Upper lobe of right lung (tissue), 1 donor: ENCODE measurements at regions not wholly inside any gene's neighbourhood (a gene's known extent, or its start where the extent isn't known, plus 50 kb on each side); places are given as distances from the start of the nearest gene placed in this dataset.

Source experiments
- ATAC-seq: fragments of 200-7000 bp; cut with Tn5 transposase; one replicate; pipeline ENCODE4 v1.9.1; 2020; ENCODE audit warnings: mild to moderate bottlenecking, moderate library complexity
- DNase-seq: peaks from one replicate; pipeline ENCODE4 v3.0.0-alpha.2; 2020
- H3K27ac ChIP-seq: fragments of 200-600 bp; one replicate; pipeline ENCODE4 v1.8.0; 2022
- H3K27me3 ChIP-seq: fragments of 200-600 bp; one replicate; pipeline ENCODE4 v1.8.0; 2022; ENCODE audit warnings: mild to moderate bottlenecking
- H3K36me3 ChIP-seq: fragments of 200-600 bp; one replicate; pipeline ENCODE4 v1.8.0; 2022
- H3K4me1 ChIP-seq: fragments of 200-600 bp; one replicate; pipeline ENCODE4 v1.8.0; 2022
- H3K4me3 ChIP-seq: fragments of 200-600 bp; one replicate; pipeline ENCODE4 v1.8.0; 2022; ENCODE audit warnings: mild to moderate bottlenecking
- H3K9me3 ChIP-seq: fragments of 200-600 bp; one replicate; pipeline ENCODE4 v1.8.0; 2022
- intact Hi-C: fragments of 100-400 bp; cut with DNase I; formaldehyde crosslinking; loops from one replicate; pipeline ENCODE4 v1.11.0; 2022
- TF ChIP-seq, protein P1 (sequence below): fragments of 200-600 bp; IDR thresholded peaks from one replicate; pipeline ENCODE4 v1.8.0; 2022; ENCODE audit warnings: antibody characterized with exemption
- donor health status: DM: no; HTN: yes; CAD: no; lungs with severe emphysema.

DNA sequence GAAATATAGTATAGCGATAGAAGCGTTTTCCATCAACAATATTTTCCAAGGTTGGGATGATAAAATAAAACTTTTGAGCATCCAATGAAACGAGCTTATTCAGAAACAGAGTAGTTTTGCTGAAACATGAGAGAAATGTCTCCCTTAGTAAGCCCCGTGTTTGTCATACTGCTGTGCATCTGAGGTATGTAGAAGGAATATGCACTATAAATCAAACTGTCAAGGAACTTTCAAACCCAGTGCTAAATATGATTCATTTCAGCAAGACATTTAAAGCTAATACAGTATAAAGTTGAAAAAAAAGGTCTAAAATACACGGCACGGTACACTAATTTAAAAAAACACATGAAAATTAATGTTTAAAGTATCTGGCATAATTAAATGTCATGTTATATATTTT is 546.2 kb downstream of the SLITRK5 start:
- intact Hi-C loops = no loop called here
- Histone ChIP-seq H3K27ac (no peak overlapping the region), H3K27me3 (no peaks in the 10 kb centered on the region), H3K4me1 (no peaks in the 10 kb centered on the region), H3K9me3 (no peaks in the 10 kb centered on the region), H3K4me3 (no peak overlapping the region), H3K36me3 (no peaks in the 10 kb centered on the region)
- ATAC-seq (no peak), DNase-seq (no peak)
- TF ChIP-seq, protein P1, sequence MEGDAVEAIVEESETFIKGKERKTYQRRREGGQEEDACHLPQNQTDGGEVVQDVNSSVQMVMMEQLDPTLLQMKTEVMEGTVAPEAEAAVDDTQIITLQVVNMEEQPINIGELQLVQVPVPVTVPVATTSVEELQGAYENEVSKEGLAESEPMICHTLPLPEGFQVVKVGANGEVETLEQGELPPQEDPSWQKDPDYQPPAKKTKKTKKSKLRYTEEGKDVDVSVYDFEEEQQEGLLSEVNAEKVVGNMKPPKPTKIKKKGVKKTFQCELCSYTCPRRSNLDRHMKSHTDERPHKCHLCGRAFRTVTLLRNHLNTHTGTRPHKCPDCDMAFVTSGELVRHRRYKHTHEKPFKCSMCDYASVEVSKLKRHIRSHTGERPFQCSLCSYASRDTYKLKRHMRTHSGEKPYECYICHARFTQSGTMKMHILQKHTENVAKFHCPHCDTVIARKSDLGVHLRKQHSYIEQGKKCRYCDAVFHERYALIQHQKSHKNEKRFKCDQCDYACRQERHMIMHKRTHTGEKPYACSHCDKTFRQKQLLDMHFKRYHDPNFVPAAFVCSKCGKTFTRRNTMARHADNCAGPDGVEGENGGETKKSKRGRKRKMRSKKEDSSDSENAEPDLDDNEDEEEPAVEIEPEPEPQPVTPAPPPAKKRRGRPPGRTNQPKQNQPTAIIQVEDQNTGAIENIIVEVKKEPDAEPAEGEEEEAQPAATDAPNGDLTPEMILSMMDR = no peak

DNA sequence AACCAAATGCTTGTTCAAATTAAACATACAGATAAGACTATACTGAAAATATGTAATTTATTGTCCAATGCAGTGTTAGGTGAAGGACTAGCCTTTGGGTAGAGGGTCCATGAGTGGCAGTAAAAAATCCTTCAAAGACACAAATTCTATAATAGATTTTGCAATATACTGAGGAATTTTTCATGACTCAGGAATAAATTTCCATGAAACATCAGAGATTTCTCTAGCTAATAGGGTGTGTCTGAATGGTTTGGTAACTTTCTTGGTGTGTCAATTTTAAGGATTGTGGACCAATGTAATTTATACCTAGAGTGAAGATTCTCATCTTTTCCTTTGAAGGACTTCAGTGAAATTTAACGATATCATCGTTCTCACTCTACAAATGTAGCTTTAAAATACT is 546.7 kb downstream of the SLITRK5 start:
- H3K36me3 ChIP-seq = no peaks in the 10 kb centered on the region
- no peaks in the 10 kb centered on the region for H3K27me3 ChIP-seq
- no peaks in the 10 kb centered on the region for H3K4me1 ChIP-seq
- H3K9me3 ChIP-seq = no peaks in the 10 kb centered on the region
- DNase-seq = no peak
- H3K4me3 ChIP-seq = no peak overlapping the region
- ATAC-seq = no peak
- intact Hi-C loops = no loop called here
- no peak overlapping the region for H3K27ac ChIP-seq
- TF ChIP-seq, protein P1 = no peak

DNA sequence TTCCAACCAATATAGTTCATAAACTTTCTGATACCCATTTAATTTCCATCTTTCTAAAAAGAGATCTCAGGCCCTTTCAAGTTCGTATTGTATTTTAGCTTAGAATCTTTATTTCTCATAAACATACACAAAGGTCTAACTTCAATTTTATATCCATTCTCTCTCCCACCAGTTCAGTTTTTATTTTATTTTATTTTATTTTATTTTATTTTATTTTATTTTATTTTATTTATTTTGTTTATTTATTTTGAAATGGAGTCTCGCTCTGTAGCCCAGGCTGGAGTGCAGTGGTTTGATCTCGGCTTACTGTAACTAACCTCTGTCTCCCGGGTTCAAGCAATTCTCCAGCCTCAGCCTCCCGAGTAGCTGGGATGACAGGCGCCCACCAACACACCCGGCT is 552.8 kb downstream of the SLITRK5 start:
- Histone ChIP-seq H3K36me3 (no peaks in the 10 kb centered on the region), H3K9me3 (no peaks in the 10 kb centered on the region), H3K27ac (no peak overlapping the region), H3K27me3 (no peaks in the 10 kb centered on the region), H3K4me1 (no peaks in the 10 kb centered on the region), H3K4me3 (no peak overlapping the region)
- DNase-seq = no peak
- TF ChIP-seq, protein P1 = no peak
- no peak for ATAC-seq
- intact Hi-C loops = no loop called here

- intact Hi-C loops = no loop called here
- Histone ChIP-seq H3K4me3 (no peak overlapping the region), H3K9me3 (no peaks in the 10 kb centered on the region), H3K36me3 (no peaks in the 10 kb centered on the region), H3K27me3 (no peaks in the 10 kb centered on the region), H3K4me1 (no peaks in the 10 kb centered on the region), H3K27ac (no peak overlapping the region)
- no peak for ATAC-seq
- DNase-seq = no peak
- TF ChIP-seq, protein P1 = no peak
Measured at GRCh38 chr13:88235441-88235840, 564.3 kb downstream of the SLITRK5 start.

DNA sequence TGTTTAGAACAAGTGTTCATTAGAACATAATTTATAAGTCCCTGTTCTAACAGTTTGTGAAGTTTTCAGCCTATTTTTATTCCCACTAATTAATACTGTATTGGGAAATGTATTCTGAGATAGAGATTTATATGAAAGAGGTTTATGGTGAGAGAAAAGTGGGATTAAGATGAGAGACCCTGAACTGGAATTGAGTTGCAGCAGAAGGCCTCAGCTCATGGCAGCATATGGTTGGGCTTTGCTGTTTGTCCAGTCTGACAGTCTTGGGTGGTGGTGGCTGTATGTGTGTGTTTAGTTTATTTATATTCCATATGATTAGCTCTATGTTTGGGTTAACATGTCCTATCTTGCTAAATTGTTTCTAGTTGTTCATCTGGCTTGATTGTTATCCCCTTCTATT is 575.1 kb downstream of the SLITRK5 start:
- TF ChIP-seq, protein P1 = no peak
- intact Hi-C loops = no loop called here

DNA sequence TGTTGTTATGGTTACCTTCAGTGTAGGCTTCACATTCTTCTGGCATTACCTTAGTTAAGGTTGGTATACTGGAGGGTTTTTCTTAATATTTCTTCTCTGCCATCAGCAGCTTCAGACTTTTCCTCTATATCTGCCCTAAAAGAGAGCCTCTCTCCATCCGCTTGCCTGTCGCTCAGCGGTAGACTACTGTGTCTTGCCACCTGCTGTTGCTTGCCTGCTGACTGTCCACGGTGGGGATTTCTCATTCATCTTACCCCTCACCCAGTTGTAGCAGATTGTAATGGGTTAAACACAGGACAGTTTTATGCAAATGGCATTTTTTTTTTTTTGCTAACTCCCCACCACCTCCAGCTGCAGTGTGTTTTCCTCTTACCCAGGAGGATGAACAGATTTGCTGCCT is 577.2 kb downstream of the SLITRK5 start:
- intact Hi-C loops = no loop called here
- ATAC-seq (no peak), DNase-seq (no peak)
- TF ChIP-seq, protein P1 = no peak
- Histone ChIP-seq H3K9me3 (no peaks in the 10 kb centered on the region), H3K4me1 (no peaks in the 10 kb centered on the region), H3K36me3 (no peaks in the 10 kb centered on the region), H3K27ac (no peak overlapping the region), H3K27me3 (no peaks in the 10 kb centered on the region), H3K4me3 (no peak overlapping the region)

More for the DNA sequence above, 575.1 kb downstream of the SLITRK5 start:
- no peak for ATAC-seq
- H3K4me1 ChIP-seq = no peaks in the 10 kb centered on the region
- H3K36me3 ChIP-seq = no peaks in the 10 kb centered on the region
- H3K27me3 ChIP-seq = no peaks in the 10 kb centered on the region
- H3K27ac ChIP-seq = no peak overlapping the region
- no peak overlapping the region for H3K4me3 ChIP-seq
- no peaks in the 10 kb centered on the region for H3K9me3 ChIP-seq
- DNase-seq = no peak
